Osteocyte (in vitro differentiated cells): ENCODE measurements at regions not wholly inside any gene's neighbourhood (a gene's known extent, or its start where the extent isn't known, plus 50 kb on each side); places are given as distances from the start of the nearest gene placed in this dataset.
A peak's percentile ranks its signal among the peaks of the same experiment; 100 is the strongest.

Experiments
- DNase-seq: peaks from one replicate; pipeline ENCODE4 v3.0.0; 2021; ENCODE audit warnings: mixed read lengths; ENCODE audit not compliant: unreplicated experiment; ENCODE audit errors: extremely low spot score
- H3K27ac Mint-ChIP-seq: one replicate; pipeline ENCODE4 v1.8.0; 2021; ENCODE audit warnings: mild to moderate bottlenecking, mixed read lengths; ENCODE audit not compliant: unreplicated experiment
- H3K27me3 Mint-ChIP-seq: one replicate; pipeline ENCODE4 v1.8.0; 2021; ENCODE audit warnings: mixed read lengths; ENCODE audit not compliant: unreplicated experiment
- H3K36me3 Mint-ChIP-seq: one replicate; pipeline ENCODE4 v1.8.0; 2021; ENCODE audit warnings: mixed read lengths; ENCODE audit not compliant: unreplicated experiment
- H3K4me1 Mint-ChIP-seq: one replicate; pipeline ENCODE4 v1.8.0; 2021; ENCODE audit warnings: mixed read lengths; ENCODE audit not compliant: unreplicated experiment
- H3K4me3 Mint-ChIP-seq: one replicate; pipeline ENCODE4 v1.8.0; 2021; ENCODE audit warnings: mild to moderate bottlenecking, moderate library complexity, mixed read lengths; ENCODE audit not compliant: unreplicated experiment
- H3K9me3 Mint-ChIP-seq: one replicate; pipeline ENCODE4 v1.8.0; 2021; ENCODE audit warnings: mixed read lengths; ENCODE audit not compliant: unreplicated experiment
- TF ChIP-seq, protein P1 (sequence below): fragments of 200-600 bp; sonication (generic); IDR thresholded peaks from 2 replicates; pipeline ENCODE4 v1.5.0; 2021; ENCODE audit warnings: antibody characterized with exemption, mild to moderate bottlenecking, moderate library complexity

GRCh38 chr4:164526933-164527583 lies 226.9 kb upstream of the SMIM31 start:
- H3K27ac Mint-ChIP-seq, result no peak overlapping the region
- no peaks in the 10 kb centered on the region for H3K36me3 Mint-ChIP-seq
- TF ChIP-seq, protein P1, sequence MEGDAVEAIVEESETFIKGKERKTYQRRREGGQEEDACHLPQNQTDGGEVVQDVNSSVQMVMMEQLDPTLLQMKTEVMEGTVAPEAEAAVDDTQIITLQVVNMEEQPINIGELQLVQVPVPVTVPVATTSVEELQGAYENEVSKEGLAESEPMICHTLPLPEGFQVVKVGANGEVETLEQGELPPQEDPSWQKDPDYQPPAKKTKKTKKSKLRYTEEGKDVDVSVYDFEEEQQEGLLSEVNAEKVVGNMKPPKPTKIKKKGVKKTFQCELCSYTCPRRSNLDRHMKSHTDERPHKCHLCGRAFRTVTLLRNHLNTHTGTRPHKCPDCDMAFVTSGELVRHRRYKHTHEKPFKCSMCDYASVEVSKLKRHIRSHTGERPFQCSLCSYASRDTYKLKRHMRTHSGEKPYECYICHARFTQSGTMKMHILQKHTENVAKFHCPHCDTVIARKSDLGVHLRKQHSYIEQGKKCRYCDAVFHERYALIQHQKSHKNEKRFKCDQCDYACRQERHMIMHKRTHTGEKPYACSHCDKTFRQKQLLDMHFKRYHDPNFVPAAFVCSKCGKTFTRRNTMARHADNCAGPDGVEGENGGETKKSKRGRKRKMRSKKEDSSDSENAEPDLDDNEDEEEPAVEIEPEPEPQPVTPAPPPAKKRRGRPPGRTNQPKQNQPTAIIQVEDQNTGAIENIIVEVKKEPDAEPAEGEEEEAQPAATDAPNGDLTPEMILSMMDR, result no peak
- no peaks in the 10 kb centered on the region for H3K4me1 Mint-ChIP-seq
- DNase-seq, result no peak
- peaks cover 6% of the 10 kb centered on the region for H3K9me3 Mint-ChIP-seq
- no peaks in the 10 kb centered on the region for H3K27me3 Mint-ChIP-seq
- no peak overlapping the region for H3K4me3 Mint-ChIP-seq

- TF ChIP-seq, protein P1, result no peak
- Mint-ChIP-seq H3K4me3 (no peak overlapping the region), H3K27ac (no peak overlapping the region), H3K36me3 (no peaks in the 10 kb centered on the region), H3K27me3 (no peaks in the 10 kb centered on the region), H3K9me3 (peaks cover 6% of the 10 kb centered on the region), H3K4me1 (no peaks in the 10 kb centered on the region)
- DNase-seq, result no peak
These were observed 224.9 kb upstream of the SMIM31 start for GRCh38 chr4:164529058-164529457.

- Mint-ChIP-seq H3K4me1 (no peaks in the 10 kb centered on the region), H3K27ac (no peak overlapping the region), H3K9me3 (peaks cover 6% of the 10 kb centered on the region), H3K36me3 (no peaks in the 10 kb centered on the region), H3K4me3 (no peak overlapping the region), H3K27me3 (no peaks in the 10 kb centered on the region)
- TF ChIP-seq, protein P1, result no peak
- no peak for DNase-seq
These were observed 224.4 kb upstream of the SMIM31 start for GRCh38 chr4:164529486-164529885.

- peaks cover 6% of the 10 kb centered on the region for H3K9me3 Mint-ChIP-seq
- no peaks in the 10 kb centered on the region for H3K36me3 Mint-ChIP-seq
- H3K4me3 Mint-ChIP-seq, result no peak overlapping the region
- DNase-seq, result no peak
- peaks cover 8% of the 10 kb centered on the region for H3K4me1 Mint-ChIP-seq
- TF ChIP-seq, protein P1, result no peak
- H3K27ac Mint-ChIP-seq, result no peak overlapping the region
- H3K27me3 Mint-ChIP-seq, result no peaks in the 10 kb centered on the region
These were observed 222.6 kb upstream of the SMIM31 start for GRCh38 chr4:164531336-164531735.

DNA sequence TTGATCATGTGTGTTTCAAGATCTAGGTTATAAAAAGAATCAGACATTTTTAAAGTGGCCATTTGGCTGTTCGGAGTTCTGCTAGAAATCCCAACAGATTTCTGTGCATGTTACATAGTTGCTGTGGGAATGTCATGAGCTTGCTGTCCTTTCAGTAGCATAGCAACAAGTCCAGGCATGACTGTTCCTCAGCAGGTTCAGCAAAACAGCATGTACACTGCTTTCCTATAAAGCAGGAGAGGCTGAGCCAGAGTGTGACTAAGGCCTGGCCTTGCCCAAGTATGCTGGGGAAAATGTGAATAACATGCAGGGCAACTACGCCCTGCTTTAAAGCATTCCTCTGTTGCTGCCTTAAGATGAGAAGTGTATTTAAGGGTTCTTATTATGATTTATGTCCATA lies 217.1 kb upstream of the SMIM31 start:
- peaks cover 19% of the 10 kb centered on the region for H3K4me1 Mint-ChIP-seq
- H3K36me3 Mint-ChIP-seq, result no peaks in the 10 kb centered on the region
- H3K9me3 Mint-ChIP-seq, result peaks cover 2% of the 10 kb centered on the region
- peak overlapping the region; percentile 84 for H3K27ac Mint-ChIP-seq
- no peaks in the 10 kb centered on the region for H3K27me3 Mint-ChIP-seq
- H3K4me3 Mint-ChIP-seq, result no peak overlapping the region
- TF ChIP-seq, protein P1, result no peak
- DNase-seq, result no peak
